ENCODE measurements at regions not wholly inside any gene's neighbourhood (a gene's known extent, or its start where the extent isn't known, plus 50 kb on each side); places are given as distances from the start of the nearest gene placed in this dataset.

DNA sequence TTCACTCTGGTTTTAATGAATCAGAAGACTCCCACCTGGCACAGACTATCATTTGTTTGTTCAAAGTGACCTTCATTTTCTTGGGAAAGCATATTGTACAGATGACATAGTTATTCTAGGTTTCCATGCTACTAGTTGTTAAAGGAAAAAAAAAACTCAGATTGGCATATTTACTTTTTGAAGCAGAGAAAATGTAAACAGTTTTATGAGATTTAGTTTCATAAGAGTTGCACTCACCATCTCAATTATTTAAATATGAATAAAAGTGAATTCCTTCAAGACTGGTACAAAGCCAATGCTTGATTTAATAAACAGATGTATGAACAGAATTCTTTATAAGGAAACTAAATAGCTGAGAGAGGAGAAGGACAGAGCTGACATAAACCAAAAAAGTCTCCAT is 280.3 kb upstream of the UGT8 start:
- no peak overlapping the region for H3K9ac ChIP-seq (ENCODE audit: low read length)
- H3K4me2 ChIP-seq (ENCODE audit: low read length, poor library complexity, severe bottlenecking), result no peak overlapping the region
- H3K9me3 ChIP-seq (ENCODE audit: control insufficient read depth, low read length), result no peaks in the 10 kb centered on the region

DNA sequence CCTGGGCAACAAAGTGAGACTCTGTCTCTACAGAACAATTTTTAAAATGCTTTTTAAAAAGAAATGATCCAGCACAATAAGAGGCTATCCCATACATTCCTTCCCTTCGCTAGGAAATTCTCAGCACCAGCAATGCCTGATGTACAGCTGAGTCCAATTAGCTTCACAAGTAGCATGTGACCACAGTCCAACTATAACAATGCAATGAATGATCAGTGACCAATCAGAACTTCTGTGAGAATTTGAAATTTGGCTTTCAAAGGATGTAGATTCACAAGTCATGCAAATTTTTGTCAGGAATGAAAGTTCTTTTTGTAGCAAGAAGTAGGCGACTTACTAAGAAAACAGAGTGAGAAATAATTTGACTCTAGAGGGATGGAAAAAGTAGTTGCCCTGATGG is 278.5 kb upstream of the UGT8 start:
- H2BK15ac ChIP-seq (ENCODE audit: low read depth, poor library complexity, severe bottlenecking), result no peak overlapping the region
- no peaks in the 10 kb centered on the region for H3K27me3 ChIP-seq (ENCODE audit: control insufficient read depth in 1 of 2, insufficient read depth in 1 of 2, low read length in 2 of 2)
- no peaks in the 10 kb centered on the region for H3K79me1 ChIP-seq (replicated peaks; ENCODE audit: low read length, poor library complexity, severe bottlenecking)
- no peak overlapping the region for H3K14ac ChIP-seq (ENCODE audit: low read length in 2 of 2)
- H3K4ac ChIP-seq (ENCODE audit: low read depth in 1 of 2, low read length in 2 of 2), result no peak overlapping the region
- no peaks in the 10 kb centered on the region for H3K9me3 ChIP-seq (ENCODE audit: control insufficient read depth, low read length)
- H4K91ac ChIP-seq (ENCODE audit: low read length), result no peak overlapping the region
- no peak overlapping the region for H2AK5ac ChIP-seq (ENCODE audit: low read length, severe bottlenecking)
- H3K27ac ChIP-seq (ENCODE audit: low read length, poor library complexity, severe bottlenecking), result no peak overlapping the region
- no peaks in the 10 kb centered on the region for H3K36me3 ChIP-seq (ENCODE audit: control insufficient read depth in 1 of 2, insufficient read depth in 2 of 2, low read depth in 1 of 2, low read length in 2 of 2)
- H3K18ac ChIP-seq (ENCODE audit: low read depth in 1 of 2, low read length in 2 of 2), result no peak overlapping the region
- 97% methylated on average over 2 of the region's 2 CpGs for WGBS
- H3K9ac ChIP-seq (ENCODE audit: low read length), result no peak overlapping the region
- no peak overlapping the region for H2BK12ac ChIP-seq (ENCODE audit: low read length in 2 of 2)
- H4K8ac ChIP-seq (ENCODE audit: low read length), result no peak overlapping the region
- H3K4me2 ChIP-seq (ENCODE audit: low read length, poor library complexity, severe bottlenecking), result no peak overlapping the region
- H3K4me3 ChIP-seq (ENCODE audit: insufficient read depth in 1 of 2, low read depth in 1 of 2, low read length in 2 of 2), result no peak overlapping the region
- H2BK120ac ChIP-seq (ENCODE audit: low read depth, low read length), result no peak overlapping the region
- DNase-seq, result no peak
- H3K4me1 ChIP-seq (ENCODE audit: control insufficient read depth, insufficient read depth, low read depth, low read length), result no peaks in the 10 kb centered on the region
- no peak overlapping the region for H3K23ac ChIP-seq (ENCODE audit: low read length in 2 of 2)
- H2BK5ac ChIP-seq (ENCODE audit: low read depth, low read length, poor library complexity, severe bottlenecking), result no peak overlapping the region
- no peak overlapping the region for H2AFZ ChIP-seq (ENCODE audit: low read depth, low read length)

More for the DNA sequence above, 280.3 kb upstream of the UGT8 start:
- Histone ChIP-seq H3K18ac (ENCODE audit: low read depth in 1 of 2, low read length in 2 of 2) (no peak overlapping the region), H2BK5ac (ENCODE audit: low read depth, low read length, poor library complexity, severe bottlenecking) (no peak overlapping the region), H3K27me3 (ENCODE audit: control insufficient read depth in 1 of 2, insufficient read depth in 1 of 2, low read length in 2 of 2) (no peaks in the 10 kb centered on the region), H3K27ac (ENCODE audit: low read length, poor library complexity, severe bottlenecking) (no peak overlapping the region), H2AFZ (ENCODE audit: low read depth, low read length) (no peak overlapping the region), H4K8ac (ENCODE audit: low read length) (no peak overlapping the region), H3K79me1 (replicated peaks; ENCODE audit: low read length, poor library complexity, severe bottlenecking) (no peaks in the 10 kb centered on the region), H2BK120ac (ENCODE audit: low read depth, low read length) (no peak overlapping the region), H2BK12ac (ENCODE audit: low read length in 2 of 2) (no peak overlapping the region), H4K91ac (ENCODE audit: low read length) (no peak overlapping the region), H3K4ac (ENCODE audit: low read depth in 1 of 2, low read length in 2 of 2) (no peak overlapping the region), H3K23ac (ENCODE audit: low read length in 2 of 2) (no peak overlapping the region), H3K4me1 (ENCODE audit: control insufficient read depth, insufficient read depth, low read depth, low read length) (no peaks in the 10 kb centered on the region), H2BK15ac (ENCODE audit: low read depth, poor library complexity, severe bottlenecking) (no peak overlapping the region), H3K36me3 (ENCODE audit: control insufficient read depth in 1 of 2, insufficient read depth in 2 of 2, low read depth in 1 of 2, low read length in 2 of 2) (no peaks in the 10 kb centered on the region), H2AK5ac (ENCODE audit: low read length, severe bottlenecking) (no peak overlapping the region), H3K4me3 (ENCODE audit: insufficient read depth in 1 of 2, low read depth in 1 of 2, low read length in 2 of 2) (no peak overlapping the region), H3K14ac (ENCODE audit: low read length in 2 of 2) (no peak overlapping the region)
- DNase-seq, result peak; percentile 19

DNA sequence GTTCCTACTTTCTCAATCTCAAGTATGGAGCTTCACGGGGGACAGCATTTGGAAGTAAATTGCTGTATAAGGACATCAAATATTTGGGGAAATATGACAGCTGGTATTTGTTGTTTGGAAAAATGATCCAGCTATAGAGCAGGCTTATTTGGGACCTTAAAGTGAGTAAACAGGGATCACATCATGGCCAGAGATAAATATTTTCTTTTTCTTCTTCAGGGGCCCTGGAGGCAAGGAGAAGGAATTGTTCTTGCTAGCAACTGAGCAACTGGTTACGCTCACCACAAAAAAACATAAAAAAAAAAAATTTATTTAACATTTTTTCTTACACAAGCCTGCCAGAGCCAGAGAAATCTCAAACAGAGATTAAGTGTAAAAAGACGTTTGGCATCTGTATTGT is 277.2 kb upstream of the UGT8 start:
- 100% methylated on average over 2 of the region's 3 CpGs for WGBS
- no peak for DNase-seq
- H3K36me3 ChIP-seq (ENCODE audit: control insufficient read depth in 1 of 2, insufficient read depth in 2 of 2, low read depth in 1 of 2, low read length in 2 of 2), result no peaks in the 10 kb centered on the region

DNA sequence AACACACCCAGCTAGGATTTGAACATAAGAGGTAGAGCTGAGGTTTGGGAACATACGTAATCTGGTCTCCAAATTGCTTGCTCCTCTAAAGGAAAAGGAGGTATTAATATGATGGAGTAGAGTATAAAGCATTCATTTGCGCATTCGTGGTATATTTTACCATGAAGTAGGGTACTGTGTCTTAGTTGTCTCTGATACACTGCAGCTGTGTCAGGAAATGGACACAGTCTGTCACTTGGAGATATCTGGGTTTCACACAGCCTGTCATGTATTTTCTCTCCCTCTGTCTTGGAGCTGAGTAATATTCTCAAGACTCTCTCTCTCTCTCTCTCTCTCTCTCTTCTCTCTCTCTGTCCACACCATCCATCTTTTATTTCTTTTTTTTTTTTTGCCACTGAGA is 274.8 kb upstream of the UGT8 start:
- no peak overlapping the region for H2BK15ac ChIP-seq (ENCODE audit: low read depth, poor library complexity, severe bottlenecking)
- H3K4me3 ChIP-seq (ENCODE audit: insufficient read depth in 1 of 2, low read depth in 1 of 2, low read length in 2 of 2), result no peak overlapping the region
- no peak overlapping the region for H3K4me2 ChIP-seq (ENCODE audit: low read length, poor library complexity, severe bottlenecking)
- DNase-seq, result no peak
- no peaks in the 10 kb centered on the region for H3K36me3 ChIP-seq (ENCODE audit: control insufficient read depth in 1 of 2, insufficient read depth in 2 of 2, low read depth in 1 of 2, low read length in 2 of 2)
- no peak overlapping the region for H3K18ac ChIP-seq (ENCODE audit: low read depth in 1 of 2, low read length in 2 of 2)
- no peak overlapping the region for H2BK5ac ChIP-seq (ENCODE audit: low read depth, low read length, poor library complexity, severe bottlenecking)
- H3K79me1 ChIP-seq (replicated peaks; ENCODE audit: low read length, poor library complexity, severe bottlenecking), result no peaks in the 10 kb centered on the region
- no peak overlapping the region for H2AK5ac ChIP-seq (ENCODE audit: low read length, severe bottlenecking)
- H4K8ac ChIP-seq (ENCODE audit: low read length), result no peak overlapping the region
- H3K14ac ChIP-seq (ENCODE audit: low read length in 2 of 2), result no peak overlapping the region
- no peak overlapping the region for H2BK120ac ChIP-seq (ENCODE audit: low read depth, low read length)
- WGBS, result 63% methylated on average over 3 of the region's 3 CpGs
- no peaks in the 10 kb centered on the region for H3K9me3 ChIP-seq (ENCODE audit: control insufficient read depth, low read length)
- no peak overlapping the region for H3K27ac ChIP-seq (ENCODE audit: low read length, poor library complexity, severe bottlenecking)
- no peak overlapping the region for H2BK12ac ChIP-seq (ENCODE audit: low read length in 2 of 2)
- H3K4ac ChIP-seq (ENCODE audit: low read depth in 1 of 2, low read length in 2 of 2), result no peak overlapping the region
- no peaks in the 10 kb centered on the region for H3K27me3 ChIP-seq (ENCODE audit: control insufficient read depth in 1 of 2, insufficient read depth in 1 of 2, low read length in 2 of 2)
- H3K23ac ChIP-seq (ENCODE audit: low read length in 2 of 2), result no peak overlapping the region
- no peaks in the 10 kb centered on the region for H3K4me1 ChIP-seq (ENCODE audit: control insufficient read depth, insufficient read depth, low read depth, low read length)
- no peak overlapping the region for H3K9ac ChIP-seq (ENCODE audit: low read length)
- no peak overlapping the region for H4K91ac ChIP-seq (ENCODE audit: low read length)
- H2AFZ ChIP-seq (ENCODE audit: low read depth, low read length), result no peak overlapping the region

More for the DNA sequence above, 277.2 kb upstream of the UGT8 start:
- H3K9me3 ChIP-seq (ENCODE audit: control insufficient read depth, low read length), result no peaks in the 10 kb centered on the region
- H3K9ac ChIP-seq (ENCODE audit: low read length), result no peak overlapping the region
- H2AK5ac ChIP-seq (ENCODE audit: low read length, severe bottlenecking), result no peak overlapping the region
- H3K23ac ChIP-seq (ENCODE audit: low read length in 2 of 2), result no peak overlapping the region
- no peak overlapping the region for H3K4me2 ChIP-seq (ENCODE audit: low read length, poor library complexity, severe bottlenecking)
- no peak overlapping the region for H3K14ac ChIP-seq (ENCODE audit: low read length in 2 of 2)
- no peak overlapping the region for H2BK15ac ChIP-seq (ENCODE audit: low read depth, poor library complexity, severe bottlenecking)
- no peaks in the 10 kb centered on the region for H3K79me1 ChIP-seq (replicated peaks; ENCODE audit: low read length, poor library complexity, severe bottlenecking)
- H3K18ac ChIP-seq (ENCODE audit: low read depth in 1 of 2, low read length in 2 of 2), result no peak overlapping the region
- H4K91ac ChIP-seq (ENCODE audit: low read length), result no peak overlapping the region
- H3K4me1 ChIP-seq (ENCODE audit: control insufficient read depth, insufficient read depth, low read depth, low read length), result no peaks in the 10 kb centered on the region
- H4K8ac ChIP-seq (ENCODE audit: low read length), result no peak overlapping the region
- no peak overlapping the region for H2BK5ac ChIP-seq (ENCODE audit: low read depth, low read length, poor library complexity, severe bottlenecking)
- H2BK12ac ChIP-seq (ENCODE audit: low read length in 2 of 2), result no peak overlapping the region
- no peak overlapping the region for H3K27ac ChIP-seq (ENCODE audit: low read length, poor library complexity, severe bottlenecking)
- H3K4ac ChIP-seq (ENCODE audit: low read depth in 1 of 2, low read length in 2 of 2), result no peak overlapping the region
- no peak overlapping the region for H3K4me3 ChIP-seq (ENCODE audit: insufficient read depth in 1 of 2, low read depth in 1 of 2, low read length in 2 of 2)
- H3K27me3 ChIP-seq (ENCODE audit: control insufficient read depth in 1 of 2, insufficient read depth in 1 of 2, low read length in 2 of 2), result no peaks in the 10 kb centered on the region
- H2BK120ac ChIP-seq (ENCODE audit: low read depth, low read length), result no peak overlapping the region
- H2AFZ ChIP-seq (ENCODE audit: low read depth, low read length), result no peak overlapping the region

All from mesenchymal stem cell (in vitro differentiated cells and primary cell).